B cell (primary cell): ENCODE measurements at regions not wholly inside any gene's neighbourhood (a gene's known extent, or its start where the extent isn't known, plus 50 kb on each side); places are given as distances from the start of the nearest gene placed in this dataset.

Source experiments
- ATAC-seq: fragments of 200-7000 bp; cut with Tn5 transposase; one replicate; pipeline ENCODE4 v1.10.0; 2021; ENCODE audit warnings: low read depth, mild to moderate bottlenecking, moderate number of reproducible peaks, moderate library complexity
- CTCF ChIA-PET: fragments of 350-600 bp; sonication (Branson Sonifier 250); formaldehyde crosslinking; loops from one replicate; lab custom pipeline; 2021; ENCODE audit warnings: antibody characterized with exemption, inconsistent platforms; lab: Charles Lee
- POLR2A ChIA-PET: fragments of 350-600 bp; sonication (Branson Sonifier 250); formaldehyde crosslinking; loops from one replicate; lab custom pipeline; 2021; ENCODE audit warnings: antibody characterized with exemption; lab: Charles Lee
- DNase-seq: peaks from one replicate; pipeline ENCODE4 v3.0.0; 2013
- H2AFZ ChIP-seq: 2 replicates; pipeline ENCODE4 v1.6.1; 2012; ENCODE audit warnings: mild to moderate bottlenecking, low read depth, low read length; ENCODE audit not compliant: insufficient read depth, poor library complexity, severe bottlenecking
- H3K27ac ChIP-seq, 2 donors: 1 replicate in 1 of 2; 2 replicates in 1 of 2; pipeline ENCODE4 v1.5.1; 2012 to 2013; ENCODE audit warnings: low read length in 2 of 2, mild to moderate bottlenecking in 2 of 2, moderate library complexity in 1 of 2
- H3K27me3 ChIP-seq, 4 experiments: fragments of 200-600 bp in 1 of 4; sonication (generic) in 1 of 4; replicated peaks in 1 of 4; 1 replicate in 2 of 4; 2 replicates in 2 of 4; pipeline versions ENCODE4 v1.6.1 to v1.7.0; 2013 to 2016; ENCODE audit warnings: low read length in 3 of 4, mild to moderate bottlenecking in 2 of 4, mixed read lengths in 1 of 4, moderate library complexity in 1 of 4; ENCODE audit not compliant: insufficient read depth in 4 of 4, control insufficient read depth in 3 of 4; ENCODE audit errors: control extremely low read depth in 1 of 4
- H3K36me3 ChIP-seq, 2 experiments: replicated peaks in 1 of 2; 1 replicate in 1 of 2; 2 replicates in 1 of 2; pipeline versions ENCODE4 v1.6.1 to v1.7.1; 2013; ENCODE audit warnings: low read length in 1 of 2; ENCODE audit not compliant: insufficient read depth in 2 of 2, control insufficient read depth in 1 of 2; ENCODE audit errors: control extremely low read depth in 1 of 2, extremely low read depth in 1 of 2
- H3K4me1 ChIP-seq, 2 donors: fragments of 200-600 bp in 1 of 2; sonication (generic) in 1 of 2; 1 replicate in 1 of 2; 2 replicates in 1 of 2; pipeline versions ENCODE4 v1.5.1 to v1.6.1; 2013 to 2017; ENCODE audit warnings: low read length in 2 of 2; ENCODE audit not compliant: control insufficient read depth in 2 of 2, insufficient read depth in 2 of 2
- H3K4me2 ChIP-seq: replicated peaks from 2 replicates; pipeline ENCODE3; 2012; ENCODE audit warnings: mild to moderate bottlenecking, low read depth, low read length; ENCODE audit not compliant: poor library complexity, severe bottlenecking
- H3K4me3 ChIP-seq, 5 experiments: fragments of 200-600 bp in 1 of 5; sonication (generic) in 1 of 5; 1 replicate in 3 of 5; 2 replicates in 2 of 5; pipeline versions ENCODE4 v1.5.1 to v1.7.0; 2011 to 2016; ENCODE audit warnings: low read length in 4 of 5, mild to moderate bottlenecking in 4 of 5, low read depth in 2 of 5, control low read depth in 1 of 5, moderate library complexity in 1 of 5; ENCODE audit not compliant: insufficient read depth in 1 of 5; ENCODE audit errors: control extremely low read depth in 1 of 5, extremely low read depth in 1 of 5
- H3K79me2 ChIP-seq: fragments of 200-600 bp; sonication (generic); one replicate; pipeline ENCODE4 v1.6.0; 2016; ENCODE audit warnings: low read length; ENCODE audit not compliant: control insufficient read depth, insufficient read depth
- H3K9ac ChIP-seq: fragments of 200-600 bp; sonication (generic); 2 replicates; pipeline ENCODE4 v1.6.1; 2017; ENCODE audit warnings: mild to moderate bottlenecking, low read length, moderate library complexity
- H3K9me3 ChIP-seq, 3 donors: one replicate each; pipeline versions ENCODE4 v1.6.1 to v1.7.1; 2013; ENCODE audit warnings: low read length in 2 of 3; ENCODE audit not compliant: control insufficient read depth in 2 of 3, insufficient read depth in 1 of 3; ENCODE audit errors: control extremely low read depth in 1 of 3
- H4K20me1 ChIP-seq: 2 replicates; pipeline ENCODE4 v1.6.0; 2012; ENCODE audit warnings: mild to moderate bottlenecking, low read length; ENCODE audit not compliant: insufficient read depth, control insufficient read depth, poor library complexity, severe bottlenecking
- H3K27ac Mint-ChIP-seq: one replicate; pipeline ENCODE4 v1.8.0; 2021; ENCODE audit warnings: mixed read lengths
- H3K27me3 Mint-ChIP-seq: one replicate; pipeline ENCODE4 v1.8.0; 2021; ENCODE audit warnings: mixed read lengths
- H3K4me1 Mint-ChIP-seq: one replicate; pipeline ENCODE4 v1.8.0; 2021; ENCODE audit warnings: mixed read lengths
- H3K4me3 Mint-ChIP-seq: one replicate; pipeline ENCODE4 v1.8.0; 2021; ENCODE audit warnings: mixed read lengths
- H3K9me3 Mint-ChIP-seq: one replicate; pipeline ENCODE4 v1.8.0; 2022; ENCODE audit warnings: mixed read lengths; ENCODE audit not compliant: insufficient read depth
- EZH2 ChIP-seq: IDR thresholded peaks from 2 replicates; pipeline ENCODE4 v1.6.1; 2012; ENCODE audit warnings: borderline replicate concordance, low read depth, mild to moderate bottlenecking, moderate library complexity, low read length; ENCODE audit not compliant: insufficient read depth, poor library complexity, severe bottlenecking
- WGBS: methylation state at CpG from one replicate; pipeline ENCODE4 v1.1.5; 2013; ENCODE audit warnings: missing lambda C conversion rate; ENCODE audit not compliant: insufficient coverage; 5-methylcytosine and 5-hydroxymethylcytosine counted together
- intact Hi-C: fragments of 100-400 bp; cut with micrococcal nuclease; formaldehyde crosslinking; loops from one replicate; pipeline ENCODE4 v1.10.0; 2022
- TF ChIP-seq, protein P1 (sequence below): fragments of 200-600 bp; IDR thresholded peaks from one replicate; pipeline ENCODE4 v1.8.0; 2022; ENCODE audit warnings: antibody characterized with exemption, mild to moderate bottlenecking

- POLR2A ChIA-PET: no interaction called here
- CTCF ChIA-PET: no interaction called here
- no peak overlapping the region for H2AFZ ChIP-seq
- Mint-ChIP-seq H3K27ac (no peak overlapping the region), H3K27me3 (peaks cover 23% of the 10 kb centered on the region), H3K4me3 (no peak overlapping the region), H3K4me1 (no peaks in the 10 kb centered on the region), H3K9me3 (peaks cover 4% of the 10 kb centered on the region)
- WGBS: no CpG with 5 or more reads among the region's 2 CpGs
- no peaks in the 10 kb centered on the region for H3K4me1 ChIP-seq
- H3K4me2 ChIP-seq: no peak overlapping the region
- no peak for ATAC-seq
- TF ChIP-seq EZH2: no peak
- TF ChIP-seq, protein P1, sequence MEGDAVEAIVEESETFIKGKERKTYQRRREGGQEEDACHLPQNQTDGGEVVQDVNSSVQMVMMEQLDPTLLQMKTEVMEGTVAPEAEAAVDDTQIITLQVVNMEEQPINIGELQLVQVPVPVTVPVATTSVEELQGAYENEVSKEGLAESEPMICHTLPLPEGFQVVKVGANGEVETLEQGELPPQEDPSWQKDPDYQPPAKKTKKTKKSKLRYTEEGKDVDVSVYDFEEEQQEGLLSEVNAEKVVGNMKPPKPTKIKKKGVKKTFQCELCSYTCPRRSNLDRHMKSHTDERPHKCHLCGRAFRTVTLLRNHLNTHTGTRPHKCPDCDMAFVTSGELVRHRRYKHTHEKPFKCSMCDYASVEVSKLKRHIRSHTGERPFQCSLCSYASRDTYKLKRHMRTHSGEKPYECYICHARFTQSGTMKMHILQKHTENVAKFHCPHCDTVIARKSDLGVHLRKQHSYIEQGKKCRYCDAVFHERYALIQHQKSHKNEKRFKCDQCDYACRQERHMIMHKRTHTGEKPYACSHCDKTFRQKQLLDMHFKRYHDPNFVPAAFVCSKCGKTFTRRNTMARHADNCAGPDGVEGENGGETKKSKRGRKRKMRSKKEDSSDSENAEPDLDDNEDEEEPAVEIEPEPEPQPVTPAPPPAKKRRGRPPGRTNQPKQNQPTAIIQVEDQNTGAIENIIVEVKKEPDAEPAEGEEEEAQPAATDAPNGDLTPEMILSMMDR: no peak
- intact Hi-C loops: no loop called here
- no peak overlapping the region for H3K4me3 ChIP-seq
- H3K9ac ChIP-seq: no peak overlapping the region
- no peak for DNase-seq
- peaks cover 0 to 3% (median 0%) of the 10 kb centered on the region in 4 experiments for H3K27me3 ChIP-seq
- no peak overlapping the region for H3K27ac ChIP-seq
- no peaks in the 10 kb centered on the region for H4K20me1 ChIP-seq
- peaks cover 0 to 3% (median 0%) of the 10 kb centered on the region in 3 donors for H3K9me3 ChIP-seq
- H3K36me3 ChIP-seq: no peaks in the 10 kb centered on the region
- no peaks in the 10 kb centered on the region for H3K79me2 ChIP-seq
Observed at GRCh38 chr1:29774355-29774754, 538.0 kb downstream of the PTPRU start.

GRCh38 chr1:29772584-29773100 lies 536.3 kb downstream of the PTPRU start:
- Histone ChIP-seq H3K9ac (no peak overlapping the region), H3K4me3 (no peak overlapping the region), H4K20me1 (no peaks in the 10 kb centered on the region), H3K36me3 (no peaks in the 10 kb centered on the region), H2AFZ (no peak overlapping the region), H3K4me2 (no peak overlapping the region), H3K79me2 (no peaks in the 10 kb centered on the region), H3K4me1 (no peaks in the 10 kb centered on the region), H3K27ac (no peak overlapping the region), H3K27me3 (peaks cover 0 to 2% (median 0%) of the 10 kb centered on the region in 4 experiments), H3K9me3 (peaks cover 0 to 3% (median 0%) of the 10 kb centered on the region in 3 donors)
- TF ChIP-seq EZH2: no peak
- TF ChIP-seq, protein P1: no peak
- no peak overlapping the region for H3K4me3 Mint-ChIP-seq
- DNase-seq: no peak
- intact Hi-C loops: no loop called here
- ChIA-PET POLR2A (no interaction called here), CTCF (no interaction called here)
- H3K27me3 Mint-ChIP-seq: peaks cover 10% of the 10 kb centered on the region
- WGBS: 68% methylated on average over 3 of the region's 4 CpGs
- ATAC-seq: no peak
- no peak overlapping the region for H3K27ac Mint-ChIP-seq
- H3K4me1 Mint-ChIP-seq: no peaks in the 10 kb centered on the region
- H3K9me3 Mint-ChIP-seq: peaks cover 4% of the 10 kb centered on the region
